Loucy (cell line): ENCODE measurements at regions not wholly inside any gene's neighbourhood (a gene's known extent, or its start where the extent isn't known, plus 50 kb on each side); places are given as distances from the start of the nearest gene placed in this dataset.

Experiments
- EZH2phosphoT487 ChIP-seq: fragments of 200-600 bp; IDR thresholded peaks from 2 replicates; pipeline ENCODE4 v1.6.1; 2018; ENCODE audit warnings: antibody characterized with exemption, mild to moderate bottlenecking, moderate library complexity, borderline replicate concordance
- TF ChIP-seq, protein P1 (sequence below): fragments of 200-600 bp; sonication (generic); conservative IDR thresholded peaks from 2 replicates; pipeline ENCODE4 v1.5.1; 2014; ENCODE audit warnings: mild to moderate bottlenecking, antibody characterized with exemption, low read length

DNA sequence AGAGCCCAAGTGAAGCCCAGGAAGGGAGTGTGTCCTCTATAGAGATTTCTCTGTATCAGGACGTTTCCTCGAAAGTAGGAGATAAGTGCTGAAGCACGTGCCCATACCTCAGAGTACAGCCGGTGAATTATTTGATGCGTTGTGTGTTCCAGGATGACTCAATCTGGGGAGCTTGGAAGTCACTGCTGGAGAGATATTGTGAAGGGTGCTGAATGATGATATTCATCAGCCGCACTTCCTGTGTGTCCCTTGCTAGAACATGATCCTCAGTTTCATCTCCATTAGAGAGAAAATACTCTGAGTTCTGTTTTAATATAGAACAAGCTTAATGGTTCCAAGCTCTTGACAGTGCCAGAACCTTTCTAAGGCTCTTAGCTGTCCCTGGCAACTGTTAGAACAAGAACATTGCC, 402.3 kb upstream of the ADAMTSL1 start:
- TF ChIP-seq, protein P1, sequence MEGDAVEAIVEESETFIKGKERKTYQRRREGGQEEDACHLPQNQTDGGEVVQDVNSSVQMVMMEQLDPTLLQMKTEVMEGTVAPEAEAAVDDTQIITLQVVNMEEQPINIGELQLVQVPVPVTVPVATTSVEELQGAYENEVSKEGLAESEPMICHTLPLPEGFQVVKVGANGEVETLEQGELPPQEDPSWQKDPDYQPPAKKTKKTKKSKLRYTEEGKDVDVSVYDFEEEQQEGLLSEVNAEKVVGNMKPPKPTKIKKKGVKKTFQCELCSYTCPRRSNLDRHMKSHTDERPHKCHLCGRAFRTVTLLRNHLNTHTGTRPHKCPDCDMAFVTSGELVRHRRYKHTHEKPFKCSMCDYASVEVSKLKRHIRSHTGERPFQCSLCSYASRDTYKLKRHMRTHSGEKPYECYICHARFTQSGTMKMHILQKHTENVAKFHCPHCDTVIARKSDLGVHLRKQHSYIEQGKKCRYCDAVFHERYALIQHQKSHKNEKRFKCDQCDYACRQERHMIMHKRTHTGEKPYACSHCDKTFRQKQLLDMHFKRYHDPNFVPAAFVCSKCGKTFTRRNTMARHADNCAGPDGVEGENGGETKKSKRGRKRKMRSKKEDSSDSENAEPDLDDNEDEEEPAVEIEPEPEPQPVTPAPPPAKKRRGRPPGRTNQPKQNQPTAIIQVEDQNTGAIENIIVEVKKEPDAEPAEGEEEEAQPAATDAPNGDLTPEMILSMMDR = no peak
- no peak for TF ChIP-seq EZH2phosphoT487
